Sigmoid colon (tissue), 6 donors: ENCODE measurements at regions not wholly inside any gene's neighbourhood (a gene's known extent, or its start where the extent isn't known, plus 50 kb on each side); places are given as distances from the start of the nearest gene placed in this dataset.

Source experiments
- DNase-seq: peaks from one replicate; pipeline ENCODE4 v3.0.0-alpha.2; 2019
- H3K27ac ChIP-seq, 4 donors: fragments of 200-600 bp; sonication (generic); one replicate each; pipeline ENCODE4 v1.5.1; 2016 to 2019; ENCODE audit warnings: mild to moderate bottlenecking in 1 of 4
- H3K27me3 ChIP-seq, 3 donors: fragments of 200-600 bp; sonication (generic); one replicate each; pipeline ENCODE4 v1.5.1; 2019; ENCODE audit warnings: mild to moderate bottlenecking in 1 of 3
- H3K36me3 ChIP-seq, 4 donors: fragments of 200-600 bp; sonication (generic); one replicate each; pipeline ENCODE4 v1.5.1; 2016 to 2019
- H3K4me1 ChIP-seq, 4 donors: fragments of 200-600 bp; sonication (generic); one replicate each; pipeline ENCODE4 v1.5.1; 2017 to 2019
- H3K4me3 ChIP-seq, 4 donors: fragments of 200-600 bp; sonication (generic); one replicate each; pipeline ENCODE4 v1.5.1; 2017 to 2019; ENCODE audit warnings: mild to moderate bottlenecking in 2 of 4, moderate library complexity in 1 of 4
- H3K9me3 ChIP-seq, 4 donors: fragments of 200-600 bp in 3 of 4; sonication (generic) in 3 of 4; one replicate each; pipeline versions ENCODE4 v1.5.1 to v1.6.1; 2013 to 2019
- CTCF ChIP-seq, 4 experiments: fragments of 450-650 bp in 3 of 4; fragments of 200-600 bp in 1 of 4; IDR thresholded peaks; one replicate each; pipeline ENCODE4 v1.5.1; 2016 to 2019; ENCODE audit warnings: antibody characterized with exemption in 4 of 4, mild to moderate bottlenecking in 3 of 4, moderate library complexity in 2 of 4
- EP300 ChIP-seq, 4 donors: sonication (generic); formaldehyde crosslinking; IDR thresholded peaks; one replicate each; pipeline ENCODE4 v1.6.1; 2017; ENCODE audit warnings: antibody characterized with exemption in 4 of 4
- POLR2A ChIP-seq, 2 donors: fragments of 450-650 bp; IDR thresholded peaks; one replicate each; pipeline ENCODE4 v1.6.1; 2016; ENCODE audit warnings: antibody characterized with exemption in 2 of 2, mild to moderate bottlenecking in 2 of 2, moderate library complexity in 2 of 2
- POLR2AphosphoS5 ChIP-seq, 4 donors: sonication (generic); formaldehyde crosslinking; IDR thresholded peaks; one replicate each; pipeline ENCODE4 v1.6.1; 2017; ENCODE audit warnings: antibody characterized with exemption in 4 of 4
- WGBS, 2 donors: extraction: QIAGEN DNeasy Blood & Tissue Kit; methylation state at CpG; one replicate each; pipeline ENCODE4 v1.1.7; 2013; 5-methylcytosine and 5-hydroxymethylcytosine counted together
- intact Hi-C: fragments of 100-400 bp; cut with DNase I; formaldehyde crosslinking; loops from one replicate; pipeline ENCODE4 v1.15.1; 2023
- donor health status: healthy with polysubstance abuse.
- donor health status: healthy.

DNA sequence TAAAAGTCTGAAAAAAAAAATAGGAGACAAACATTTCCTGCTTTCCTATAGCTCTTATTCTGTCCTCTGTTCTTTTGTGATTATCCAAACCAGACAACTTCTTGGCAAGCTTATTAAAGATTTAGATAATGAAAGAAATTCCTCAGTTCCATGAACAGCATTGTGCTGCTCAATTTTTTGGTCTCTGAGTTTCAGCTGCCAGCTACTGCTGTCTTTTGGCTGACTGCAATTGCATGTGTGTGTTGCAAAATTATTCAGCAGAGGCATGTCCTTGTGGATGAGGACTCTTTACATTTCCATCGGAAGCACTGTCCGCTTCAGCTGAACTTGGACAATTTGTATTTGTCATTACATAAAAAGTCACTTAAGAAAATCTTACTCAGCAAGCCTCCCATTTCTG, 397.3 kb upstream of the RASGRP1 start:
- Histone ChIP-seq H3K4me3 (no peak overlapping the region), H3K36me3 (no peaks in the 10 kb centered on the region), H3K27ac (no peak overlapping the region), H3K27me3 (no peaks in the 10 kb centered on the region), H3K4me1 (peaks cover 0 to 7% (median 0%) of the 10 kb centered on the region in 4 donors), H3K9me3 (no peaks in the 10 kb centered on the region)
- TF ChIP-seq POLR2AphosphoS5 (IDR thresholded peaks at IDR 0.05) (no peak), CTCF (IDR thresholded peaks at IDR 0.05) (no peak)
- DNase-seq, result no peak
- WGBS, 2 donors, result 72 to 94% methylated on average over 2 of the region's 2 CpGs
- intact Hi-C loops, result no loop called here

DNA sequence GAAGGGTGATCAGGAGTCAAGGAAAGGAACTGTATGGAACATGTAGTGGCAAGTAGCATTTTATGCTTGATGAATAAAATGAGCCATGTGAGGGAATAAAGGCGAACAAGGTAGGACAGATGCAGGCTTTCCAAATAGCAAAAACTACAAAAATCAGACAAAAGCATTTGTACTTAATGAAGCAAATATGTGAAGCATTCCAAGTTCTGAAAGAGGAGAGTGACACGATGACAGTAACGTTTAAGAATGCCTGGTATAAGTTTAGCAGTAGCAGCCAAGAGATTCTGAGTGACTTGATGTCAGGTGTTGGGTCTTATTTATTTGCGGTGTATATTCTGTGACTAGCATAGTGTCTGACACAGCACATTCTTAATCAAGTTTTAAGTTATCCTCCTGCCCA, 408.2 kb upstream of the RASGRP1 start:
- Histone ChIP-seq H3K27me3 (no peaks in the 10 kb centered on the region), H3K9me3 (no peaks in the 10 kb centered on the region), H3K36me3 (no peaks in the 10 kb centered on the region), H3K27ac (no peak overlapping the region), H3K4me3 (no peak overlapping the region), H3K4me1 (no peaks in the 10 kb centered on the region)
- no peak for TF ChIP-seq POLR2A (IDR thresholded peaks at IDR 0.05)
- no peak for TF ChIP-seq CTCF (IDR thresholded peaks at IDR 0.05)
- no peak for TF ChIP-seq EP300 (IDR thresholded peaks at IDR 0.05)
- no peak for TF ChIP-seq POLR2AphosphoS5 (IDR thresholded peaks at IDR 0.05)
- no peak for DNase-seq
- intact Hi-C loops, result no loop called here
- 96 to 97% methylated on average over 4 of the region's 4 CpGs for WGBS, 2 donors

DNA sequence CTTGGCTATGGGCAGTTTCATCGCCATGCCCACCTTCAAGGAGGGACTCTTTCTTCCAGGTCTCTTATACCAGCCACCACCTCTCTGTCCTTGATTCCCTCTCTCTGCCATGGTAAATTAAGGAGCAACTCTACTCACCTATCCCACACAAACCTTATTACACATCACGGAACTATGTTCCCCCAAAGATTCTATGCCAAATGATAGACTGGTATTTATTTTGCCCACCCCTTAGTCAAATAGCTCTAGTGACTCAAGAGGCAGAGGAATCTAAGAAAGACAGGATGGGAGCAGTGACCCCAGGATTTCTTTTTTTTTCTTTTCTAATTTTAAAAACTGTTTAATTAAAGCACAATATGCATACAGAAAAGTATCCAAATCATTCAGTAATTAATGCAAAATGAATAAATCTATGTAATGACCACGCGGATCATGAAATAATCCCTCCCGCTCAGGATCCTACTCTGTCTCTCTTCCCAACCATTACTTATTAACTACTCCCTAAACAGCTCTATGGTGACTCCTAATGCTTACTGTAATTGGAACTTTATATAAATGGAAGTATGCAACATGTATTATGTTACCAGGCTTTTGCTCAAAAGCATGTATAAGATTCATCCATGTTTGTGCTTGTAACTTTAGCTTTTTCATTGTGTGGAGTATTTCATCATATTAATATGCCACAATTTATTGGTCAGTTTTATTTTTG, 410.8 kb upstream of the RASGRP1 start:
- Histone ChIP-seq H3K4me1 (no peaks in the 10 kb centered on the region), H3K9me3 (peaks cover 0 to 9% (median 0%) of the 10 kb centered on the region in 4 donors), H3K27ac (no peak overlapping the region), H3K27me3 (no peaks in the 10 kb centered on the region), H3K36me3 (no peaks in the 10 kb centered on the region), H3K4me3 (no peak overlapping the region)
- intact Hi-C loops, result no loop called here
- no peak for DNase-seq
- TF ChIP-seq POLR2A (IDR thresholded peaks at IDR 0.05) (no peak), POLR2AphosphoS5 (IDR thresholded peaks at IDR 0.05) (no peak), EP300 (IDR thresholded peaks at IDR 0.05) (no peak), CTCF (IDR thresholded peaks at IDR 0.05) (no peak)
- 76 to 90% methylated on average over 5 of the region's 5 CpGs for WGBS, 2 donors

GRCh38 chr15:38991126-38991525, 426.5 kb upstream of the RASGRP1 start:
- intact Hi-C loops, result no loop called here
- no peak for DNase-seq
- no peak overlapping the region for H3K4me3 ChIP-seq
- TF ChIP-seq CTCF (IDR thresholded peaks at IDR 0.05) (peak in 1 of 4 experiments; percentile 28), EP300 (IDR thresholded peaks at IDR 0.05) (no peak)
- no peaks in the 10 kb centered on the region for H3K9me3 ChIP-seq
- WGBS, 2 donors, result 50 to 57% methylated on average over 4 of the region's 4 CpGs
- H3K4me1 ChIP-seq, result peaks cover 0 to 26% (median 12%) of the 10 kb centered on the region in 4 donors
- H3K27ac ChIP-seq, result no peak overlapping the region
- H3K36me3 ChIP-seq, result no peaks in the 10 kb centered on the region
- H3K27me3 ChIP-seq, result no peaks in the 10 kb centered on the region

DNA sequence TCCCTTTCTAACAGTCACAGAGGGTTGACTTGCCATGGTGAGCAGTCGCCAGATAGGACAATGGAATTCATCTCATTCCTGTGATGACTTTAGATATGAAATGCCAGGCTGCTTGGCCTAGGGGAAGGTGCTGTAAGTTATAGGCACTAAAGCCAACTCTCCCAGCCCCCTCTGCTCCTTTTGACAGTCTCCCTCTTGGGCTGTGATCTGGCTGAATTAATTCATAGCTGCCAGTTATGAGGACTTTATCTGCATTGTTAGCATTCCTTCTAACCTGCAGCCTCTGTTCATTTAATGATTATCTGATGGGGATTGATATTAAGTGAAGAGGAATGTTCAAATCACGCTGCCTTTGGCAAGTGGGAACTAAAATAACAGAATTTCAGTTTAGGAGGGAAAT, 427.1 kb upstream of the RASGRP1 start:
- intact Hi-C loops, result loop anchor here (2.0 kb wide), 1 partner anchor 175 kb away; no protein-coding TSS in a partner anchor
- no peak for DNase-seq
- WGBS, 2 donors, result 87 to 90% methylated on average over 2 of the region's 2 CpGs
- H3K36me3 ChIP-seq, result no peaks in the 10 kb centered on the region
- TF ChIP-seq POLR2A (IDR thresholded peaks at IDR 0.05), result no peak
- no peak for TF ChIP-seq CTCF (IDR thresholded peaks at IDR 0.05)
- TF ChIP-seq POLR2AphosphoS5 (IDR thresholded peaks at IDR 0.05), result no peak
- TF ChIP-seq EP300 (IDR thresholded peaks at IDR 0.05), result no peak
- H3K27me3 ChIP-seq, result no peaks in the 10 kb centered on the region
- no peaks in the 10 kb centered on the region for H3K9me3 ChIP-seq
- no peak overlapping the region for H3K27ac ChIP-seq
- peaks cover 0 to 32% (median 18%) of the 10 kb centered on the region in 4 donors for H3K4me1 ChIP-seq
- no peak overlapping the region for H3K4me3 ChIP-seq
